Fibroblast of pulmonary artery (primary cell): ENCODE measurements at regions not wholly inside any gene's neighbourhood (a gene's known extent, or its start where the extent isn't known, plus 50 kb on each side); places are given as distances from the start of the nearest gene placed in this dataset.

ENCODE experiments used
- DNase-seq: peaks from one replicate; pipeline ENCODE4 v3.0.0-alpha.2; 2010; ENCODE audit warnings: low read depth
- H3K4me3 ChIP-seq: replicated peaks from 2 replicates; pipeline ENCODE4 v1.5.1; 2011; ENCODE audit warnings: low read depth, mild to moderate bottlenecking, control low read depth, low read length, moderate library complexity
- TF ChIP-seq, protein P1 (sequence below): IDR thresholded peaks from 2 replicates; pipeline ENCODE4 v1.5.1; 2011; ENCODE audit warnings: mild to moderate bottlenecking, control low read depth, low read length, inconsistent platforms; ENCODE audit errors: missing control alignments

DNA sequence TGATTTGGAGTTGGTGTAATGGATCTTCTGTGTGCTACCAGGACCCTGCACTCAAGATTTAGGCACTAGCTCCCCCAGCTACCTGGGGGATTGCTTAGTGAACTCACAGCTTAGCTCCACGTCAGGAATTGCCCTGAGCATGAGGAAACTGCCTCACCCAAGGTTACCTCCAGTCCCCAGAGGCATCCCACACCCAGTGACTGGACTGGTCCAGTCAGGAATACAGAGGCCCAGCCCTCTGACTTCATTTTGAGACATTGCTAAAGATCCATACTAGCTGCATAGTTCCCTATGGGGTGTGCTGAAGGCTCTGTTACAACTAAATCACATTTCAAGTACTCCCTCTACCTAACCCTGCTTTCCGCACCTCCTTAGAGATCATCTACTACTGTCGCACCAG lies 364.7 kb downstream of the EFNA5 start:
- DNase-seq = no peak
- TF ChIP-seq, protein P1, sequence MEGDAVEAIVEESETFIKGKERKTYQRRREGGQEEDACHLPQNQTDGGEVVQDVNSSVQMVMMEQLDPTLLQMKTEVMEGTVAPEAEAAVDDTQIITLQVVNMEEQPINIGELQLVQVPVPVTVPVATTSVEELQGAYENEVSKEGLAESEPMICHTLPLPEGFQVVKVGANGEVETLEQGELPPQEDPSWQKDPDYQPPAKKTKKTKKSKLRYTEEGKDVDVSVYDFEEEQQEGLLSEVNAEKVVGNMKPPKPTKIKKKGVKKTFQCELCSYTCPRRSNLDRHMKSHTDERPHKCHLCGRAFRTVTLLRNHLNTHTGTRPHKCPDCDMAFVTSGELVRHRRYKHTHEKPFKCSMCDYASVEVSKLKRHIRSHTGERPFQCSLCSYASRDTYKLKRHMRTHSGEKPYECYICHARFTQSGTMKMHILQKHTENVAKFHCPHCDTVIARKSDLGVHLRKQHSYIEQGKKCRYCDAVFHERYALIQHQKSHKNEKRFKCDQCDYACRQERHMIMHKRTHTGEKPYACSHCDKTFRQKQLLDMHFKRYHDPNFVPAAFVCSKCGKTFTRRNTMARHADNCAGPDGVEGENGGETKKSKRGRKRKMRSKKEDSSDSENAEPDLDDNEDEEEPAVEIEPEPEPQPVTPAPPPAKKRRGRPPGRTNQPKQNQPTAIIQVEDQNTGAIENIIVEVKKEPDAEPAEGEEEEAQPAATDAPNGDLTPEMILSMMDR = no peak
- H3K4me3 ChIP-seq = no peak overlapping the region

DNA sequence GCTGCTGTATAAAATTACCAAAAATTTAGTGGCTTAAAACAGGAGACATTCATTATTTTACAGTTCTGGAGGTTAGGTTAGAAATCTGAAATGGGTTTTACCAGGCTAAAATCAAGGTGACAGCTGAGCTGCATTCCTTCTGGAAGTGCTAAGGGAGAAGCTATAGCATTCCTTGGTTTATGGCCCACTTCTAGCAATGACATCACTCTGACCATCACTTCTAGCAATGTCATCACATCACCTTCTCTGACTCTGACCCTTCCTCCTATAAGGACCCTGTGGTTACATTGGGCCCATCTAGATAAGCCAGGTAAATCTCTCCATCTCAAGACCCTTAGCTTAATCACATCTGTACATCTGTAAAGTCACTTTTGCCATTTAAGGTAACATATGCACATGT lies 366.1 kb downstream of the EFNA5 start:
- no peak for DNase-seq
- H3K4me3 ChIP-seq = no peak overlapping the region
- TF ChIP-seq, protein P1 = no peak

DNA sequence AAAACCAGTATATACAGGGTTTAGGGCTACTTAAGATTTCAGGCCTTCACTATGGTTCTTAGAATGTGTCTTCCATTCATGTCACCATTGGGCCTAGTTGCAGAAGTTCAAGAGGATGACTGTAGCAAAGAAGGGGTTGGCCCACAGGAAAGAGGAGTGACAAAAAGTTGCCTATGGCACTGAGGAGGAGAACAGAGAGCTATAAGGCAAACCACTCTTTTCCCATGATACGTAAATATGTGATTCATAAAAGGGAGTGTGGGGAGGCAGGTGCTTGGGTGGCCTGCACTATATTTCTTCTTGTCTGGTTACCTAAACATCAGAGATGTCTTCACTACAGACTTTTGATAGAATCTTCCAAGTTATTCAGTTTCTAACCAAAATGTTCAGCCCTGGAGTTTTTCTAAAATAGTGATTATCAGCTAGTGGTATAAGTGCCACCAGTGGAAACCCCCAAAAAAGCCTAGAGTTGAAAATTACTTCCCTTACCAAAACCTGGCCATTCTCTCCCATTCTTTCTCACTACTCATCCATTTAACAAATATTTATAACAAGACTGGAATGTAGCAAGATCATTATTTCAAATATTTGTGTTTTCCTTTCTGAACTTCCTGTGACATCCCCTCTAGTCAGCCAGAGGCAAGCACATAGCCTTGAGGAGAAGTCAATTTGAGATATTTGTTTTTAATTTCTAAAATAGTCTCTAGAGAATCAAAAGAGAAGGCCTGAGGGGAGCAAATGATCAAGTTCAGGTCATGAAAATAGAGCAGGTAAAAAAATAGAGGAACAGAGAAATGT lies 367.4 kb downstream of the EFNA5 start:
- TF ChIP-seq, protein P1 = no peak
- DNase-seq = no peak
- H3K4me3 ChIP-seq = no peak overlapping the region

DNA sequence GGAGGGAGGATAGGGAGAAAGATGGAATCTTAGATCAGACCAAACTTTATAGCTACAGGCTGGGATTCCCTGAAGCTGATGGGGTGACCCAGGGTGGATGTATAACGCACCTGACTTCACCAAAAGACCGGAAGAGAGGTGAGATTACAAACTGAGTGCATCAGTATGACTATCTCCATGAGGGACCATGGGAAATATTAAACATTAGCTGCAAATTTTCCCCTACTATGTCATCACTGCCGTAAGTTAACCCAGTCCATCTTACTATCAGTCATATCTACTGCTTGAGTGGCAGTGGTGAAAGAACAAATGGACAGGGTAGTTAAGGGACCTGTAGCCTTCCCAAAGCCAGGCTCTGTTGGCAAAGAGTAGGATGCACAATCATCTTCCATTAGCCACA lies 368.3 kb downstream of the EFNA5 start:
- TF ChIP-seq, protein P1 = no peak
- H3K4me3 ChIP-seq = no peak overlapping the region
- DNase-seq = no peak

DNA sequence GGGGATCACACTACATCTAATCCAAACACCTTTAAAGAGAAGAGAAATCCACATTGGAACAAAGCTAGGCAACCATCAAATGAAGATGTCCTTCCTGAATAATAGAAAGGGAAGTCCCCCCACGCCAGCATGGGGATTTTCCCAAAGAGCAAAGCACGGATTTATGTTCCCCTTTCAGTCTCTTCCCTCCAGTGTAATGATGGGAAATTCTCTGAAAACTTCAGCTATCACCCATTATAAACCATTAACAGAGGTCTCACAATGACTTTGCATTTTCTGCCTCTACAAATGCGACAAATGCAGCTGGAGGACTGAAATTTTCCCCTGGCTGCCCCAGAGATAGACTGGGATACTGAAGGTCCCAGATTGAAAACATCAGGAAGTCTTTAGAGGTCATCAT lies 368.7 kb downstream of the EFNA5 start:
- no peak overlapping the region for H3K4me3 ChIP-seq
- TF ChIP-seq, protein P1 = no peak
- DNase-seq = no peak

DNA sequence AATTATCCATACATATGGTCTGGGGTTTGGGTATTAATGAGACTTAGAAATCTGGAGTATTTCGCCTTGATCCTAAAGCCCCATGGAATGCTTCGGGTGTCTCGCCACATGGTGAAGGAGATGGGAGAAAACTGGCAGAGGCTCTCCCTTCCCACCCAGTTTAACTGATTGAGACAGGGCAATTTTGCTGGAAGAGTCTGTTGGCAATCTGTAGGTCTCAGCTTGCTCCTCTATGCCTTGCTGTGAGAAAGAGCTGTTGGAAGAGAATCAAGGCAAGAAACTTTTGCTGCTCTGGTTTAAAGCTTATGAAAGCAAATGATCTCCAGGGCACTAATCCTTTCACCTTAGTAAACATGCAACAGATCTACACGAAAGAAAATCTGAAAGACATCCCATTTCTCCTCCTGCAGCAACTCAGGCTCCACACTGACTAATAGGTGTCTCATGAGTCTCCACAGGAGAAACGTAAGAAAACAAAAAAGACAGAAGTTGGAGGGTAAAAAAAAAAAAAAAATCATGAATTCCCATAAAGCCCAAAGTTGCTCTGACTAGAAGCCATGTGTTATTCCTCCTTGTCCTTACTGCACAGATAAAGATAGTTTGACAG lies 369.9 kb downstream of the EFNA5 start:
- TF ChIP-seq, protein P1 = no peak
- no peak overlapping the region for H3K4me3 ChIP-seq
- no peak for DNase-seq
